Embryonic facial prominence (tissue), 1 donor: ENCODE measurements at regions not wholly inside any gene's neighbourhood (a gene's known extent, or its start where the extent isn't known, plus 50 kb on each side); places are given as distances from the start of the nearest gene placed in this dataset.

Source experiments
- DNase-seq: peaks from one replicate; pipeline ENCODE4 v3.0.0-alpha.2; 2016; ENCODE audit errors: extremely low spot score

DNA sequence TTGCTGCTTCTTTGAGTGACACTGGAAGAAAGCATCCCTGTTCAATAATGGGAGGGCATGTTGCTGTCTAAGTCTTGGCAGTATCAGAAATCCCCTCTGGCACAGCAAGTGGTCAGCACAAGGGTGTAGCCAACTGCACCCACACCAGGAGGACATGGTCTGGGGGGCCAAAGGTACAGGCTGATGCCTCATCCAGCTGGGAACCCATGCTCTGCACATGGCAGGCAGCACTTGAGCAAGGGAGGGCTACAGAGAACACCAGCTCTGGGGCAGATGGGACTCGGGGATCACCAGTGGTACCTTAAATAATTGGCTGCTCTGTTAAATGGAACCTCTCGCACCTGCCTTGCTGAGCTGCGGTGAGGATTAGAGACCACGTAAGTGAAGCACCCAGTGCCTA, 265.2 kb downstream of the SYK start:
- no peak for DNase-seq

DNA sequence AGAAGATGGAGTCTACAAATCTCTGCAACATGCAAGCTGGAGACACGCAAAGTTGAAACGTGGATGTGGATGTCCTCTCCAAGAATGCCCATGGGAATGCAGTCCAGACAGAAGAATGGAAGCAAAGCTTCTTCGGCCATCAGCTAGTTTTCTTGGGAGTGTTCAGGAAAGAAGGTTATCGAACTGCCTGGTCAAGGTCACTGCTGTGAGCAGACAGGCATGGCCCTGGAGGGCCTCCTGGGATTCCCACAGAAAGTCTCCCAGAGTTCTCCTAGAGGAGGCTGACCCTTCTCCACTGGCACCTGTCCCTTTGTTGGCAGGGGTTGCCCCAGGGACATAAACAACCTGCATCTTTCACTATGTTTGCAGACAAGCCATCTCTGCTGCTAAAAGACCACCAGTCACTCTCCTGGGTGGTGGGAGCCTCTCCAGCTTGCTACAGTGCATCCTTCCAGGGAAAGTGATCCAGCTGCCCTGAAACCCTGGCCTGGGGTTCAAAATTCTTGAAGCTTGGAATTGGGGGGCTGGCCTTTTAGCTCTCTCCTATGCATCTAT, 265.8 kb downstream of the SYK start:
- no peak for DNase-seq

DNA sequence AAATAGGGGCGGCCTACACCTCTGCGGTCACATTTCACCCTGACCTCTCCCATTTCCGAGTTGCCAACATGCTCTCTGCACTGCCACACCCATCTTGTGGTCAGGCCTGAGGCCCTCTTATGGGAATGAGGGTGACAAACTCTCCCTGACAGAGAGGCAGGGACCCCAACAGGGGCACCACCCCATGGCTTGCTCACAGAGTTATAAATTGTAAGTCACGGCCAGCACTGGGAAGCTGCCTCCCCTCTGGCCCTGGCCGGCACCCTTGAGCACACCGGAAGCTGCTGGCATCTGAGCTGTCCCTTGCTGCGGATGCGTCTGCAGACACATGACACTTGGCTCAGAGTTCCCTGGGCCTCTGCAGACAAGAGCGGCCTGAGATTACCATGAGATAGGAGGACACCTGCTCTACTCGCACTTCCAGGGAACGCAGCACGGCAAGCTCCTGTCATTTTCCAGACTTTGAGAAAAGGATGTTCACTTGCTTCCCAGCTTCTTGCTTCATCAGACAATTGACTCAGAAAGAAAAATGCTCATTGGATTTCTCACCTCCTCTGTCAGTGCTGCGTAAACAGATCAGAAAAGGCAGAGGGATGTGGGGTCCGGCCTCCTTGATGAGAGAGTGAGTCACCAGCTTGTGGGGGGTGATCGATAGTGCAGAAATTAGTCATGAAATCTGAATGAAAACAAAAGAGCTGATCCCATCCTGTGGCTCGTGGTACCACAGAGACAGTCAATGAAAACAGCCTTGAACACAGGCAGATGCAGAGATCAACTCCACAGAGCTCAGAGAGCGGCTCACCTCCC, 269.8 kb downstream of the SYK start:
- DNase-seq = no peak

DNA sequence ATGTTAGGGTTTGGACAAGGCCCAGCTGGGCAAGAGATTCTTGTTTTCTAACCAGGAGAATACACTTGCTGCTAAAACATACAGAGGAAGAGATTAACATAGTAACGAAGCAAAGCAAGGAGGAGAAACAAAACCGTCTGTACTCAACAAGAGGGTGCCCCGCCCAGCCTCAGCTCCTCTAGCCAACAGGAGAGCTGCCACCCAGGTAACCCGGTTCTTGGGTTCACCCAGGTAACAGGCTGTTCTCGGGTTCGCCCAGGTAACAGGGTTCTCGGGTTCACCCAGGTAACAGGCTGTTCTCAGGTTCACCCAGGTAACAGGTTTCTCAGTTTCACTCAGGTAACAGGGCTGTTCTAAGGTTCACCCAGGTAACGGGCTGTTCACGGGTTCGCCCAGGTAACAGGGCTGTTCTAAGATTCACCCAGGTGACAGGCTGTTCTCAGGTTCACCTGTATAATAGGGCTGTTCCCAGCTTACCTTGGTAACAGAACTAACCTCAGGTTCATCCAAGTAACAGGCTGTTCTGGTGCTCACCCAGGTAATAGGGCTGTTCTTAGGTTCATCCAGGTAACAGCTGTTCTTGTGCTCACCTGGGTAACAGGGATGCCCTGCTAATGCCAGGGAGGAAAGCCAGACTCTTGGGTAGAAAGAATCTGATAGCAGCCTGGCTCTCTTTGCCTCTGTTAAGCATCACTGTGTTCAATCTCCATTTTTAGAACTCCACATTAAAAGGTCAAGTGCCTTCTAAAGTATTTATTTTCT, 271.6 kb downstream of the SYK start:
- no peak for DNase-seq

DNA sequence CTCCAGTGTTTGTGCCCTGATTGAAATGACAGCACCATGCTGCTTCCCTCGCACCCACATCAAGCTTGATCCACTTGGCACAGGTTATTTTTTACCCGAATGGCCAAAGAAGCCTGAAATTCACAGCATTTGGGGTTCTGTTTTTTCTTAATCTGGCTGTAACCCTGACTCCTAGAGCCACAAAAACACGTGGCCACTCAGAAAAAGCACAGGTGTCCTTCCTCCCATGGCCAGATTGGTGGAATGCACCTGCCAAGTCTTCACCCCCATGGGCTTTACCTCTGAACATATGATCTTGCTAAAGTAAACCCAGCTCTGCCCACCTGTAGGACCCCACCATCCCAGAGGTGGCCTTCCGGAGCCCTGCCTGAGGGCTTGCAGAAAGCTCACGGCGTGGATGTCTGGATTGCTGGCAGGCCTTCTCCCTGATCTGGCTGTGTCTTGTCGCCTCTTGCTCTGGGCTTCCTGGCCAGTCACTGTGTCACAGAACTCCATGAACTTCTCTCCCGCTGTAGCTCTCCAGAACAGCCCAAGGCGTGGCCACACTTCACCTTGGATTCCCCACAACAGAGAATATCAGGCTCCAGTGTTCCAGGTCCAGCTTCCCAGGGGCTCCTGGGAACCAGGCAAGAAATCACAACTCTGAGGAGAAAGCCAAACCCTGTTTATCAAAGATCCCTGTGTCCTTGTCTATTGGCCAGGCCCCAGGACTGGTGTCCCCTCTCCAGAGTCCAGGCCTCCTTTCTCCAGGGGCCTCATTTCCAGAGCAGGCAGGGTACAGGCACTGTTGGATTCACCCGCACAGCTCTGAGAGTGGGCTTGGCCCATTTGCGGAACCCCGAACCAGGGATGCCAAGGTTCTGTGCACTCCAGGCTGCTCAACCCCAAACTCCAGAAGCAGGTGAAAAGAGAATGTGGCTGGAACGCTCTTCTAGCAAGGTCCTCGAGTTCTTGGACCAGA, 272.5 kb downstream of the SYK start:
- DNase-seq = no peak

DNA sequence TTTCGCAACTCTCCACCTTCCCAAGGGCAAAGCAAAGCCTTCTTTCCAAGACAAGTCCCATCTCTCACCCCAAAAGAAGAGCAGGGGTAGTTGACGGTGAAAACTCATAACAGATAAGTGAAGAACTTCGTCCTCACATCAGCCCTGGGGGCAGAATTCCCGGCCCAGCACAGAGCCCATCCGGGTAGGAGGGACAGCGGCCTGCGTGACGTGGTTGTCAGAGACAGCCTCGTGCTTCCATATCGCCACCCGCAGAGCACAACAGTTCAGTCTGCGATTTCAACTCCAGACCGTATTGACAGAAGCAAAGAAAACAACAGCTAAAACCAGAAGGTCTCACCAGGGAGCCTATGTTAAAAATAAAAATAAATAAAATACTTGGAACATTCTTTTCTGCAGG, 273.2 kb downstream of the SYK start:
- no peak for DNase-seq

DNA sequence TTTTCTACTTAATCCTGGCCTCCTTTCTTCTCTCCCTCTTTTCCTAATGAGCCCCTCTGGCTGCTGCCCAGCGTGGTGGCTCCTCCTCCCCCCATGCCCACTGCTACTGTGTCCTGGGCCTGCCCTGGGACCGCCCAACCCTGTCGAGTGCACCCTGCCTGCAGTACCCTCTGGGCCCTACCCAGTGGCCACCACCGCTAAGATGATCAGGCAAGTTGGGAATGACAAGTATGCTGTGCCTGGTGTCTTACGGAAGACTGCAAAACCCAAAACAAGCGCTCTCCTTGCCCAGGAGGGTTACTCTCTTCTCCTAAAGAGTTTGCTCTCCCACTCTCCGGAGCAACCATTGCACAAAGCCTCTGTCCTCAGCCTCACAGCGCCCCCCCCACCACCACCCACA, 273.7 kb downstream of the SYK start:
- no peak for DNase-seq

DNA sequence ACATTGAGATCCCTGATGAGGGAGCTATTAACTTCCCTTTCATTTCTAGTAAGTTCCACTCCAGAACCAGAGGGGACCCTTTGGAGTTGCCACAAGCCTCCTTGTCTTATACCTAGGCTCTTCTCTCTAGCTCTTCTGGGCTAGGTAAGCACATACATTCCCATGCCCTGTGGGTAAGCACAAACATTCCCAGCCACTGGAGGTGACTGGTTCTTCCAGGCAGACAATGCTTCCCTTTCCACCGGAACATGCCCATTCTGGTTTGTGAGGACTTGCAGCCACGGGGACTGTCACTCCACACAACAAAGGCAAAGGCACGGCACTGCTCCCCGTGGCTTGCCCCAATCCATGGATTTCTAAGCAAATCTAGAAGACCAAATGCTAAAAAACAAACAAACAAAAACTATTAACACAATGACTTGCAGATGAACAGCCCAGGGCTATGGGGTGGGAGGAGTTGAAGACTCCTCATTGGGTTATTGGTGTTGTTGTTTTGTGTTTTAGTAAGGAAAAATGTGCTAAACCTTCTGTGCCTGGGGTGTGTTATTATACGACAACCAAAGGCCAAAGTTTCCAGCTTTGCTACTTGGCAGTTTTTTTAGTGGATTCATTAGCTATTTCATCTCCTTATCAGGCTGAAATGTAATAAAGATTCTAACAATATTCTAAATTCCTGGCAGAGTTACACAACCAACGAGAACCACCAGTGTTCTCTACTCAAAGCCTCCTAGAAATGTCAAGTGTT, 276.2 kb downstream of the SYK start:
- DNase-seq = no peak

DNA sequence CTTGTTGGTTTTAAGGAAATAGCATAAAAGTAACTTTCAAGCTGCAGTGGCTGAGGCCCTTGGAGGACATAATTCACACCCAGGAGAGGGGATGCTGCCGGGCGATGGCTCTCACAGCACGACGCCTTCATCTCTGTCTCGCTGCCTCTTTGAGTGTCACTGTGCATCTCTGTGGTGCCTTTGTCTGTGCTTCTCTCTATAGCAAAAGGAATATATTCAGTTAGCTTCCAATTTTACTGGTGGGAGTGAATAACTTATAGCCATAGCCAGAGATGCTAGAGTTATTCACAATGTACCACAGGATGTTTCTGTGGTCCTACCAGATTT, 276.7 kb downstream of the SYK start:
- no peak for DNase-seq

DNA sequence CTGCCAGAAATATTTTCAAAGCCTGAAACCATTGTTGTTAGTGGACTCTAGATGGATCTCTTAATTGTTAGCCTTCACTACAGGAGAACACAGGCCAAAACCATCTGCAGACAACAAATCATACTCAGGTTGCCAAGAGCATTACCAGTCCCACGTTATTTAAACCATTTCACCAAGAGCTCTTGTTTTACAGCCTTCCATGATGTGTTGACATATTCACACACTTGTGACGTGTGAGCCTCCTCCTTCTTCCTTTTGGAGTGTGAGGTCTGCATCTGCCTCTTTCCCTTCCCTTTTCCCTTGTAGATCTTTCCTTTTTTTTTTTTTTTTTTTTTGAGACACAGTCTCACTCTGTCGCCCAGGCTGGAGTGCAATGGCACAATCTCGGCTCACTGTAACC, 279.0 kb downstream of the AUH start:
- no peak for DNase-seq

DNA sequence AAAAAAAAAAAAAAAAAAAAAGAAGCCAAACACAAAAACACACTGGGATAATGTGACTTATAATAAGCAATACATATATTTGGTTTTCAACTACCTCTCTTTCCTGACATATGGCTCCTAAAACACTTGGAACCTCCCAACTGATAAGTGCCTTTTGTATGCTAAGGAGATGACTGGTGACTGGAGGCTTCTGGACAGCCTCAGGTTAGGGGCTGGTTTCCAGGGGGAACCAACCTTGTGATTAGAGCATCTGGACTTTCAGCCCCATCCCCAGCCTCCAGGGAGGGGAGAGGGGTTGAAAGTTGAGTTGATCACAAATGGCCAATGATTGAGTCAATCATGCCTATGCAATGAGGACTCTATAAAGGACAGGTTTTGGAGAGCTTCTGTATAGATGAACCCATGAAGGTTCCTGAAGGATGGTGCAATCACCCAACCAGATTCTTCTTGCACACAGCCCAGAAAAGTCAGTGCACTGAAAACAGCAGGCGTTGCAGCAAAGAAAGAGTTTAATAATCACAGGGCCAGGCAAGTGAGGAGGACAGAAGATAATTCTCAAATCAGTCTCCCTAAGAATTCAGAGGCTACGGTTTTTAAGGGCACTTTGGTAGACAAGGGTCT, 276.7 kb downstream of the AUH start:
- DNase-seq = no peak

DNA sequence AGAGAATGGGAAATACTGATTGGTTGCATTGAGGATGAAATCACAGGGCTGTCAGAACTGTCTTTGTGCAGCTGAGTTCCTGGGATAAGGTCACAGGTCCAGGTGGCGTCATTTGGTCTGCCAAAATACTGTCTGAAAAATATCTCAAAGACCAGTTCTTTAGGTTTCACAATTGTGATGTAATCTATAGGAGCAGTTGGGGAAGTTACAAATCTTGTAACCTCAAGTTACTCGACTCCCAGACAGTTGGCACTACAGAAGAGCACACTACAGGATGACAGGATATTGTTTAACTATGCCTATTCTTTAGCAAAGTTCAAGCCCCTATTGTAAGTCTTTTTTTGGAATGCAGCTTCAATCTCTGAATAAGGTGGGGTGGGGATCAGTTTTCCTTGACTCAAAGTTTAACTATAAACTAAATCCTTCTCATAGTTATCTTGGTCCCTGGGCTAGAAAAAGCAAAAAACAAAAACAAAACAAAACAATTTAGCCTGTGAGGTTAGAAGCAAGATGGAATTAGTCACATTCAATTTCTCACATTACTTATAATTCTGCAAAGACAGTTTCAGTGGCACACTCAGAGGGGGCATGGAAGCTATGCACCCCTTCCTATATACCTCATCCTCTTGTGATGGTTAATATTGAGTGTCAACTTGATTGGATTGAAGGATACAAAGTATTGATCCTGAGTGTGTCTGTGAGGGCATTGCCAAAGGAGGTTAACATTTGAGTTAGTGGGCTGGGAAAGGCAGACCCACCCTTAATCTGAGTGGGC, 276.0 kb downstream of the AUH start:
- no peak for DNase-seq

DNA sequence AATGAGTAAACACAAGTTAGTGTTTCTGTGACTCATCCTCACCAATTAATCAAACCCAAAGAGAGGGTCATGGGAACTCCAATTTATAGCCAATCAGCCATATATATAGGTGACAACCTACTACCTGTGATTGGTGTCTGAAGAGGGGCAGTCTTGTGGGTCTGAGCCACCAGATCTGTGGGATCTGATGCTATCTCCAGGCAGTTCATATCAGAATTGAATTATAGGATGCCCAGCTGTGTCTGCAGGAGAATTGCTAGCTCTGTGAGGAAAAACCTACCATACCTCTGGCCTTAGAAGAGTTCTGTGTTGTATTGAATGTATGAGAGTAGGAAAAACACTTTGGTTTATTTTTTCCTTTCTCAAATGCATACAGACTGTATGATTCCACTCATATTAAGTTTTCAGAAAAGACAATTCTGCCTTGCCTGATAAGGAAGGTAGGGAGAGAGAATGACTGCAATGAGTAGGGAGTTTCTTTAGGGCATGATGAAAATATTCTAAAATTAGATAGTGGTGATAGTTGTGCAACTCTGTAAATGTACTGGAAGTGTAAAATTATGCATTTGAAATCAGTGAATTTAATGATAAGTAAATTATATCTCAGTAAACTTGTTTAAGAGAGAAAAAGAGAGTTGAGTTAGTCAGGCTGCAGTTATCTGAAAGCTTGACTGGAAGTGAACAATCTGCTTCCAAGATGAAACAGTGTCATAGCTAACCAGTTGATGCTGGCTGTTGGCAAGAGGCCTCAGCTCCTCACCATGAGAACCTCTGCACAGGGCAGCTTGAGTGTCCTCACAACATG, 274.9 kb downstream of the AUH start:
- DNase-seq = no peak

DNA sequence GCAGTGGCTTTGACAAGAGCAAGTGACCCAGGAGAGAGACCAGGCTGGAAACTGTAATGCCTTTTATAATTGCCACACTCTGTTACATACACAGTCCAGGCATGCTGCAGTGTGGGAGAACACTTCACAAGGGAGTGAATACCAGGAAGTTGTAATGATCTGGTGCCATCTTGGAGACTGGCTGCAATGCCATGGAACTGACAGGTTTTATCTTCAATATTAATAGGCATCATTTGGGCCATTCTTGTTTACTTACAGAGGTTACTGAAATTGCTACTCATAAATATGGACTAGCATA, 274.3 kb downstream of the AUH start:
- DNase-seq = no peak

DNA sequence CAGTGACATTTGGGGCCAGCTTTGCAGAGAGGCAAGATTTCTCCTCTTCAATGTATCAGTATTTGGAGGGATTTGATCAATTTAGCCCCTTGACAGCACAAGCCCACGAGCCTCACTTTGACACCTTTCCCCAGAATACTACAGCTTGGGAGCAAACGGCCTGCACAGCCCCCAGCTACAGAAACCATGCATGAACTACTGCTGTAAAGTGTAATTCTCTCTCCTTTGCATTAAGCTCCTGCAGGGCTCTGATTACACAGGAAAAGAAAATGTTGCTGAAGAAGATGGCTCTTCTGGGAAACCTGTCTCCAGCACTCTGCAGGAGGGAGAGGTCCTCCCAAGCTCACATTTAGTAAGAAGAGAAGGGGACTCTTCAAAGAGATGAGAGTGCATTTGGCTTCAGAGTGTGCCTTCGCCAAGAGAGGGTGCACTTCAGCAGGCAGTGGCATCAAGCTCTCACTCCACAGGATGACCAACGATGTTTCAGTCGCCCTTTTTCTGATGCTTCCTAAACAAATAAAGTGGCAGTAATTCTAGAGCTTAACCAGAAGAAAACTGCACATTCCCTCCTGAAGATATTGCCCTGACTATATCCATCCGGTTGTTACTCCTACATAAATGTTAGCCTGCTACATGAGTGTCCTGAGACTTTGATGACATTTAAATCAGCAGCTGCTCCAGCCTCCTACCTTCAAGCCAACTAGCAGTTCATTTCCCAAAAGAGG, 272.2 kb downstream of the AUH start:
- DNase-seq = no peak

DNA sequence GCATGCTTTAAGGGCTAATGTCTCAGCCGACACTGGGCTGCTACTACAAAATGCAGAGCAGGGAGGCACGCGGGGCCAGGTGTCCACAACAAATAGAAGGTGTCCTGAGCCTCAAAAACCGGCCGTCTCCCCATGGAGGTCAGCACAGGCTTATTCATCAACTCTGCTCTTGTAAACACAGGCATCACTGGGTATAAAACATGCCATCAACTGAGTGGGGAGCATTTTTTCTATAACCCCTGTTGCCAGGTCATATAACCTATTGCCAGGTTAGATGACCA, 271.6 kb downstream of the AUH start:
- no peak for DNase-seq

DNA sequence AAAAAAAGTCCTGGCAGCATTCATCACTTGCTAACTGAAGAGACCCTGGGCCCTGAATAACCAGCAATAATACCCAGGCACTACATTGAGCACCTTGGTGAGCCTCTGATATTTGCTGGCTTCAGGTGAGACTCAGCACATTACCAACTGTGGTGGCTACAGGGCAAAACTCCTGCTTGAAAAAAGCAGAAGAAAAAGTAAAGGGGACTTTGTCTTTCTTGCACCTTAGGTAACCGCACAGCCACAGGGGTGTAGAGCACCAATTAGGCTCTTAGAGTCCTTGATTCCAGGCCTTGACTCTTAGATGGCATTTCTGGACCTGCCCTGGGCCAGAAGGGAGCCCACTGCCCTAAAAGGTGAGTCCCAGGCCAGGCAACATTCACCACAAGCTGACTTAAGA, 269.5 kb downstream of the AUH start:
- no peak for DNase-seq

DNA sequence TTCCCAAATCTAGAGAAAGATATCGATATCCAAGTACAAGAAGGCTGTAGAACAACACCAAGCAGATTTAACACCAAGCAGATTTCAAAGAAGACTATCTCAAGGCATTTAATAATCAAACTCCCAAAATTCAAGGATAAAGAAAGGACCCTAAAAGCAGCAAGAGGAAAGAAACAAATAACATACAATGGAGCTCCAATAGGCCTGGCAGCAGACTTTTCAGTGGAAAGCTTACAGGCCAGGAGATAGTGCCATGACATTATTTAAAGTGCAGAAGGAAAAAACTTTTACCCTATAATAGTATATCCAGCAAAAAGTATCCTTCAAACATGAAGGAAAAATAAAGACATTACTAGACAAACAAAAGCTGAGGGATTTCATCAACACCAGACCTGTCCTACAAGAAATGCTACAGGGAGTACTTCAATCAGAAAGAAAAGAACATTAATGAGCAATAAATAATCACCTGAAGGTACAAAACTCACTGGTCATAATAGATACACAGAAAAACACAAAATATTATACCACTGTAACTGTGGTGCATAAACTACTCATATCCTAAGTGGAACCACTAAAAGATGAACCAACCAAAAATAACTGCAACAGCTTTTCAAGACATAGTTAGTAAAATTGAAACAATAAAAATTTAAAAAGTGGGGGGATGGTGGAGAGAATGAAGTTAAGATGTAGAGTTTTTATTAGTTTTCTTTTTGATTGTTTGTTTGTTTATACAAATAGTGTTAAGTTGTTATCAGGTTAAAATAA, 267.2 kb downstream of the AUH start:
- DNase-seq = no peak
